HG03103 (cell line): ENCODE measurements at regions not wholly inside any gene's neighbourhood (a gene's known extent, or its start where the extent isn't known, plus 50 kb on each side); places are given as distances from the start of the nearest gene placed in this dataset.

Experiments
- ATAC-seq: cut with Tn5 transposase; IDR thresholded peaks from one replicate; pipeline ENCODE4 v1.9.1; 2021; ENCODE audit warnings: low read depth; ENCODE audit not compliant: unreplicated experiment

- no peak for ATAC-seq
Measured at GRCh38 chr17:79269620-79270019, 195.0 kb downstream of the ENGASE start.

GRCh38 chr17:79263191-79263590 lies 188.6 kb downstream of the ENGASE start:
- no peak for ATAC-seq

- ATAC-seq: no peak
Measured at GRCh38 chr17:79262624-79263023, 188.0 kb downstream of the ENGASE start.

GRCh38 chr17:79261355-79262072 lies 186.9 kb downstream of the ENGASE start:
- no peak for ATAC-seq

GRCh38 chr17:79258843-79259242 lies 184.2 kb downstream of the ENGASE start:
- no peak for ATAC-seq

- ATAC-seq: no peak
Measured at GRCh38 chr17:79258041-79258440, 183.4 kb downstream of the ENGASE start.

GRCh38 chr17:79255926-79256585 lies 181.4 kb downstream of the ENGASE start:
- ATAC-seq: no peak

- no peak for ATAC-seq
Measured at GRCh38 chr17:79255456-79255855, 180.8 kb downstream of the ENGASE start.

GRCh38 chr17:79255046-79255445 lies 180.4 kb downstream of the ENGASE start:
- no peak for ATAC-seq

- no peak for ATAC-seq
Measured at GRCh38 chr17:79252886-79253285, 178.3 kb downstream of the ENGASE start.

GRCh38 chr17:79251824-79252223 lies 177.2 kb downstream of the ENGASE start:
- ATAC-seq: no peak

GRCh38 chr17:79249929-79250521 lies 175.4 kb downstream of the ENGASE start:
- no peak for ATAC-seq

- no peak for ATAC-seq
Measured at GRCh38 chr17:79248843-79249493, 174.3 kb downstream of the ENGASE start.

GRCh38 chr17:79246225-79247190 lies 171.9 kb downstream of the ENGASE start:
- ATAC-seq: no peak

GRCh38 chr17:79244665-79245064 lies 170.0 kb downstream of the ENGASE start:
- ATAC-seq: no peak

- no peak for ATAC-seq
Measured at GRCh38 chr17:79243996-79244395, 169.4 kb downstream of the ENGASE start.

GRCh38 chr17:79243603-79243990 lies 169.0 kb downstream of the ENGASE start:
- no peak for ATAC-seq

- no peak for ATAC-seq
Measured at GRCh38 chr17:79242873-79243602, 168.4 kb downstream of the ENGASE start.

- no peak for ATAC-seq
Measured at GRCh38 chr17:79242393-79242792, 167.8 kb downstream of the ENGASE start.

GRCh38 chr17:79241616-79242015 lies 167.0 kb downstream of the ENGASE start:
- ATAC-seq: no peak
